GM12878 (cell line): ENCODE measurements at regions not wholly inside any gene's neighbourhood (a gene's known extent, or its start where the extent isn't known, plus 50 kb on each side); places are given as distances from the start of the nearest gene placed in this dataset.

ENCODE experiments used
- RFX5 ChIP-seq: IDR thresholded peaks from 2 replicates; pipeline ENCODE4 v1.6.1; 2011; ENCODE audit warnings: low read depth, low read length, improper control_type of control experiment
- SREBF2 ChIP-seq: IDR thresholded peaks from 2 replicates; pipeline ENCODE4 v1.6.1; 2012; ENCODE audit warnings: mild to moderate bottlenecking, low read length
- TF ChIP-seq, protein P1 (sequence below), 3 experiments: IDR thresholded peaks in 2 of 3; conservative IDR thresholded peaks in 1 of 3; 2 replicates each; pipeline ENCODE4 v1.5.1; 2011; ENCODE audit warnings: low read depth in 3 of 3, low read length in 3 of 3, mild to moderate bottlenecking in 3 of 3, control low read depth in 2 of 3, moderate library complexity in 2 of 3, inconsistent platforms in 1 of 3, mixed read lengths in 1 of 3; ENCODE audit not compliant: control insufficient read depth in 2 of 3, insufficient read depth in 1 of 3; ENCODE audit errors: extremely low read depth in 1 of 3
- TF ChIP-seq, protein P2 (sequence below): IDR thresholded peaks from 2 replicates; pipeline ENCODE4 v1.6.1; 2012; ENCODE audit warnings: low read depth, low read length, improper control_type of control experiment

DNA sequence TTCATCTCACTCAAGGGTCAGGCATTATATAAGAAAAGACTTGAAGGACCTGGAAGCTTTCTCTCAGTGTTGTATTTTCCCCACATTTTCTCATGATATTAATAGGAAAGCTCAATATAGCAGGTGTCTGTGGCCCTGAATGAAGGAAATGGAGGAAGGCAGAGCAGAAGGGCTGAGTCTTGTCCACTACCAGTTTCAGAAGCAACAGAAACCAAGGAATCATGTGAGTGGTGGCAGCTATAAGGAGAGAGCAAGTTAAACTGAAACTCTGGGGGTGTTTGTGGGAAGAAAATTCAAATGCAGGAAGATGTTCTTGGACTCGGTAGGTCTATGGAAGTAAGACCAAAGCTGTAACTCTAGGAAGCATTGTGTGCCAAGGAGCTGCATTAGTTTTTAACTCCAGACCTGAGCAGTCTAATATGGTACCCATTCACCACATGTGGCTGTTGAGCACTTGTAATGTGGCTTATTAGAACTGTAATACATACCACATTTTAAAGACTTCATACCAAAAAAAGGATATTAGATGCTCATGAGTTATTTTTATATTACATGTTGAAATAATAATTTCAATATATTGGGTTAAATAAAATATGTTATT lies 278.8 kb upstream of the GADL1 start:
- TF ChIP-seq, protein P1, sequence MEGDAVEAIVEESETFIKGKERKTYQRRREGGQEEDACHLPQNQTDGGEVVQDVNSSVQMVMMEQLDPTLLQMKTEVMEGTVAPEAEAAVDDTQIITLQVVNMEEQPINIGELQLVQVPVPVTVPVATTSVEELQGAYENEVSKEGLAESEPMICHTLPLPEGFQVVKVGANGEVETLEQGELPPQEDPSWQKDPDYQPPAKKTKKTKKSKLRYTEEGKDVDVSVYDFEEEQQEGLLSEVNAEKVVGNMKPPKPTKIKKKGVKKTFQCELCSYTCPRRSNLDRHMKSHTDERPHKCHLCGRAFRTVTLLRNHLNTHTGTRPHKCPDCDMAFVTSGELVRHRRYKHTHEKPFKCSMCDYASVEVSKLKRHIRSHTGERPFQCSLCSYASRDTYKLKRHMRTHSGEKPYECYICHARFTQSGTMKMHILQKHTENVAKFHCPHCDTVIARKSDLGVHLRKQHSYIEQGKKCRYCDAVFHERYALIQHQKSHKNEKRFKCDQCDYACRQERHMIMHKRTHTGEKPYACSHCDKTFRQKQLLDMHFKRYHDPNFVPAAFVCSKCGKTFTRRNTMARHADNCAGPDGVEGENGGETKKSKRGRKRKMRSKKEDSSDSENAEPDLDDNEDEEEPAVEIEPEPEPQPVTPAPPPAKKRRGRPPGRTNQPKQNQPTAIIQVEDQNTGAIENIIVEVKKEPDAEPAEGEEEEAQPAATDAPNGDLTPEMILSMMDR (IDR thresholded peaks at IDR 0.05 in 2 of 3, conservative IDR thresholded peaks at IDR 0.05 in 1 of 3; ENCODE audit: control insufficient read depth in 2 of 3, extremely low read depth in 1 of 3, insufficient read depth in 1 of 3, low read depth in 3 of 3, low read length in 3 of 3): no peak
- TF ChIP-seq RFX5 (no peak), SREBF2 (no peak)
- TF ChIP-seq, protein P2, sequence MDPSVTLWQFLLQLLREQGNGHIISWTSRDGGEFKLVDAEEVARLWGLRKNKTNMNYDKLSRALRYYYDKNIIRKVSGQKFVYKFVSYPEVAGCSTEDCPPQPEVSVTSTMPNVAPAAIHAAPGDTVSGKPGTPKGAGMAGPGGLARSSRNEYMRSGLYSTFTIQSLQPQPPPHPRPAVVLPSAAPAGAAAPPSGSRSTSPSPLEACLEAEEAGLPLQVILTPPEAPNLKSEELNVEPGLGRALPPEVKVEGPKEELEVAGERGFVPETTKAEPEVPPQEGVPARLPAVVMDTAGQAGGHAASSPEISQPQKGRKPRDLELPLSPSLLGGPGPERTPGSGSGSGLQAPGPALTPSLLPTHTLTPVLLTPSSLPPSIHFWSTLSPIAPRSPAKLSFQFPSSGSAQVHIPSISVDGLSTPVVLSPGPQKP: no peak
